ENCODE measurements at regions not wholly inside any gene's neighbourhood (a gene's known extent, or its start where the extent isn't known, plus 50 kb on each side); places are given as distances from the start of the nearest gene placed in this dataset.

DNA sequence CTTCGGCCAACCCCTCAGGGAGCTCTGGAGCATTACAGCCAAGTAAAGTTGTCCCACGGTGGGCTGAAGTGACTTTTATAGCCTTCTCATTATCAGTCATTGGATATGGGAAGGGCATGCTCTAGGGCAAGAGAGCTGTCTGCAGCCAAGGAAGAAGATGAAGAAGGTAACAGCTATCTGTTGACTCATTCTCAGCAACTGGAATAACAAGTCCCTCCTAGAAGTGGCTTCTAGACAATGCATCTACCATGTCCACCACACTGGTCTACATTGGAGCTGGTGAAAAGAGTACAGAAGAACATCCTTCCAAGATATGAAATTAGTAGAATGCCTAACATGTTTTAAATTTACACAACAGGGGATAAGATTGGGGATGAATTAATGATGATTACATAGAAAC, 524.2 kb downstream of the ACTL7B start (continued):
- TF ChIP-seq, protein P1, sequence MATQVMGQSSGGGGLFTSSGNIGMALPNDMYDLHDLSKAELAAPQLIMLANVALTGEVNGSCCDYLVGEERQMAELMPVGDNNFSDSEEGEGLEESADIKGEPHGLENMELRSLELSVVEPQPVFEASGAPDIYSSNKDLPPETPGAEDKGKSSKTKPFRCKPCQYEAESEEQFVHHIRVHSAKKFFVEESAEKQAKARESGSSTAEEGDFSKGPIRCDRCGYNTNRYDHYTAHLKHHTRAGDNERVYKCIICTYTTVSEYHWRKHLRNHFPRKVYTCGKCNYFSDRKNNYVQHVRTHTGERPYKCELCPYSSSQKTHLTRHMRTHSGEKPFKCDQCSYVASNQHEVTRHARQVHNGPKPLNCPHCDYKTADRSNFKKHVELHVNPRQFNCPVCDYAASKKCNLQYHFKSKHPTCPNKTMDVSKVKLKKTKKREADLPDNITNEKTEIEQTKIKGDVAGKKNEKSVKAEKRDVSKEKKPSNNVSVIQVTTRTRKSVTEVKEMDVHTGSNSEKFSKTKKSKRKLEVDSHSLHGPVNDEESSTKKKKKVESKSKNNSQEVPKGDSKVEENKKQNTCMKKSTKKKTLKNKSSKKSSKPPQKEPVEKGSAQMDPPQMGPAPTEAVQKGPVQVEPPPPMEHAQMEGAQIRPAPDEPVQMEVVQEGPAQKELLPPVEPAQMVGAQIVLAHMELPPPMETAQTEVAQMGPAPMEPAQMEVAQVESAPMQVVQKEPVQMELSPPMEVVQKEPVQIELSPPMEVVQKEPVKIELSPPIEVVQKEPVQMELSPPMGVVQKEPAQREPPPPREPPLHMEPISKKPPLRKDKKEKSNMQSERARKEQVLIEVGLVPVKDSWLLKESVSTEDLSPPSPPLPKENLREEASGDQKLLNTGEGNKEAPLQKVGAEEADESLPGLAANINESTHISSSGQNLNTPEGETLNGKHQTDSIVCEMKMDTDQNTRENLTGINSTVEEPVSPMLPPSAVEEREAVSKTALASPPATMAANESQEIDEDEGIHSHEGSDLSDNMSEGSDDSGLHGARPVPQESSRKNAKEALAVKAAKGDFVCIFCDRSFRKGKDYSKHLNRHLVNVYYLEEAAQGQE (IDR thresholded peaks at IDR 0.05; ENCODE audit: unreplicated experiment) = no peak
- TF ChIP-seq CTCF (conservative IDR thresholded peaks at IDR 0.05; ENCODE audit: low read depth in 2 of 2) = no peak
- no peak for TF ChIP-seq EZH2 (IDR thresholded peaks at IDR 0.05; ENCODE audit: low read depth, unreplicated experiment)
- TF ChIP-seq, protein P2, sequence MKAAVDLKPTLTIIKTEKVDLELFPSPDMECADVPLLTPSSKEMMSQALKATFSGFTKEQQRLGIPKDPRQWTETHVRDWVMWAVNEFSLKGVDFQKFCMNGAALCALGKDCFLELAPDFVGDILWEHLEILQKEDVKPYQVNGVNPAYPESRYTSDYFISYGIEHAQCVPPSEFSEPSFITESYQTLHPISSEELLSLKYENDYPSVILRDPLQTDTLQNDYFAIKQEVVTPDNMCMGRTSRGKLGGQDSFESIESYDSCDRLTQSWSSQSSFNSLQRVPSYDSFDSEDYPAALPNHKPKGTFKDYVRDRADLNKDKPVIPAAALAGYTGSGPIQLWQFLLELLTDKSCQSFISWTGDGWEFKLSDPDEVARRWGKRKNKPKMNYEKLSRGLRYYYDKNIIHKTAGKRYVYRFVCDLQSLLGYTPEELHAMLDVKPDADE (IDR thresholded peaks at IDR 0.05) = no peak
- no peak for TF ChIP-seq NANOG (IDR thresholded peaks at IDR 0.05; ENCODE audit: borderline replicate concordance)
- no peak for TF ChIP-seq ZNF331 (CRISPR knock-in tag; IDR thresholded peaks at IDR 0.05; ENCODE audit: low read depth)

GRCh38 chr9:108325406-108325805, 530.4 kb downstream of the ACTL7B start:
- no peaks in the 10 kb centered on the region for H3K27me3 ChIP-seq (ENCODE audit: insufficient read depth)
- H3K36me3 ChIP-seq (ENCODE audit: insufficient read depth) = no peaks in the 10 kb centered on the region
- peaks cover 3% of the 10 kb centered on the region; the same call in 1 of the 3 replicates for H3K36me3 Mint-ChIP-seq (ENCODE audit: low read depth)
- no peaks in the 10 kb centered on the region for H3K4me1 ChIP-seq (ENCODE audit: insufficient read depth)
- no peaks in the 10 kb centered on the region for H4K20me1 ChIP-seq (replicated peaks; ENCODE audit: insufficient read depth)
- H3K27me3 Mint-ChIP-seq (ENCODE audit: insufficient read depth, low read depth, poor library complexity) = no peaks in the 10 kb centered on the region
- H3K79me2 ChIP-seq (replicated peaks; ENCODE audit: insufficient read depth) = no peaks in the 10 kb centered on the region
- H3K9me3 Mint-ChIP-seq = peaks cover 13% of the 10 kb centered on the region
- H3K4me2 ChIP-seq = no peak overlapping the region
- no peak for DNase-seq (ENCODE audit: low spot score)
- no peak overlapping the region for H2AFZ ChIP-seq
- ATAC-seq = no peak
- no peaks in the 10 kb centered on the region for H3F3A ChIP-seq (replicated peaks; ENCODE audit: low read depth)
- H3K4me1 Mint-ChIP-seq = no peaks in the 10 kb centered on the region
- no peak overlapping the region for H3K27ac ChIP-seq (ENCODE audit: low read depth)
- H3K4me3 Mint-ChIP-seq = no peak overlapping the region
- peaks cover 11% of the 10 kb centered on the region for H3K9me2 ChIP-seq (ENCODE audit: insufficient read depth)
- H3K4me3 ChIP-seq = no peak overlapping the region
- no peak overlapping the region for H3K27ac Mint-ChIP-seq
- TF ChIP-seq EZH2phosphoT487 (IDR thresholded peaks at IDR 0.05; ENCODE audit: unreplicated experiment) (no peak), ZNF114 (CRISPR knock-in tag; IDR thresholded peaks at IDR 0.05) (no peak), NANOG (IDR thresholded peaks at IDR 0.05; ENCODE audit: borderline replicate concordance) (no peak)
- TF ChIP-seq, protein P1 (IDR thresholded peaks at IDR 0.05; ENCODE audit: unreplicated experiment) = no peak
- TF ChIP-seq, protein P2 (IDR thresholded peaks at IDR 0.05) = no peak

All from GM23338 (cell line).